HG02798 (cell line): ENCODE measurements at regions not wholly inside any gene's neighbourhood (a gene's known extent, or its start where the extent isn't known, plus 50 kb on each side); places are given as distances from the start of the nearest gene placed in this dataset.

Source experiments
- ATAC-seq: cut with Tn5 transposase; IDR thresholded peaks from one replicate; pipeline ENCODE4 v1.9.1; 2021; ENCODE audit warnings: mild to moderate bottlenecking; ENCODE audit not compliant: unreplicated experiment, poor library complexity

- no peak for ATAC-seq
Measured at GRCh38 chr2:79368116-79368630, 144.7 kb upstream of the CTNNA2 start.

DNA sequence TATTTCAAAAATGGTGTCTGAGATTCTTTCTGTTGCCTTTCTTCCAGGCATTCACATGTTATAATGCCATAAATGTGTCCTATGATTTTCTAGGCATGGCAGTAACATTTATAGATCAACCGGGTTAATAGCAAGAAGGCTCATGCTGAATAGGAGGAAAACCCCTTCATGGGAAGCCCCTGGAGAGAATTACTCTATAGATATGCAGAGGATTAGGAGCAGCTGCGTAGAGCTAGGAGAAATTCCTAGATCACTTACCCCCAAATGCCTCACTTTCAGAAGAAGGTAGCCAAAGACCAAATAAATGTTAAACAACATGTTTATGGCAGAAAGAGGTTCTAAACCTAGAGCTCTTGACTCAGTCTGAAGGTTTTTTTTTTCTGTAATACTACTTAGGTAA, 153.4 kb upstream of the CTNNA2 start:
- ATAC-seq: no peak

GRCh38 chr2:79355569-79355968, 157.3 kb upstream of the CTNNA2 start:
- no peak for ATAC-seq

DNA sequence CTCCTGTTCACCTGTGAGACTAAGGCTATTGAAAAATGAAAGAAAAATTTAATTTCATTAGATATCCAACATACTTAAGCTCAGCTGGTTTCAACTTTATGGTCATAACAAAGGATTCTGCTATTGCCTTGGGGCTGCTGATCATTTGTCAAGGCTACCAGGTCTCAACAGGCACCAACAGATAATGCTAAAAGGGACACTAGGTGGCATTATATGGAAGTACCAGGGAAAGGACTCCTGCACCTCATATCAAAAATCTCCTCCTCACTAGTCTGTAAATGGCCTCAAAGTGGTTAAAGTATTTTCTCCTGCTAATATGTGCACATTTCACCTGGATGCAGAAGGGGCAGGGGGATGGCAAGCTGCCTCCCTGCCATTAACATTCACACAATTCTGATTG, 167.9 kb upstream of the REG3A start:
- no peak for ATAC-seq

DNA sequence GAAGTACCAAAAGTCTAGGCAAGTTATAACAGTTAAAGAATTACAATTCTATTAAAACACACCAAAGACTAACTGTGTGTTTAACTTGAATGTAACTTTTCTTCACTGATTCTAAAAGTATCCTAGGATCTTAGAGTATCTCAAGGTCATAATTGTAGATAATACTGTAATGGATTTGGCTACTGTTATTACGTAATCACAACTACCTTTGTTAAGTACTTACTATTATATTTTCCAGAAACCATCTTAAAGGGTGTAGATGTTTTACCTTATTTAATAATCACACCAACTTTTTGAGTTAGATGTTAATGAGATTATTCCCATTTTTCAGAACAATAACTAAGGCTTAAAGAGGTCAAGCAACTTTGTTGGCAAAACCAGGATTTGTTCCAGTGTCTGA, 161.3 kb upstream of the REG3A start:
- no peak for ATAC-seq

- no peak for ATAC-seq
Measured at GRCh38 chr2:79294994-79295393, 135.4 kb upstream of the REG3A start.

DNA sequence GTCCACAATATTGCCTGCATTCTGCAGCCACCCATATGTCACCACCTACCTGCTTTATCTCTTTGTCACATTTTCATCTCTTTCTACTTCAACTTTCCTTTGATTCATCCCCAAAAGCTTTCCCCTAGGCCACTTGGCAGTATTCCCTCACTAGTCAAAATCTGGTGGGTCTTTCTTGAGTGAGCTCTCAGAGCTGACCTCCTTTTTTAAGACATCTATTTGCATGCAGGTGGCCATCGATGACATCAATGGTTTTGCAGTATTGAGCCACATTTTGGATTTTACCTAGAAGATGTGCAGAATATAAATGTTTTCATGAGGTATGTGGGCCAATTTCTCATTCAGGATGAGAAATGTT, 133.4 kb upstream of the REG3A start:
- ATAC-seq: no peak

- ATAC-seq: no peak
Measured at GRCh38 chr2:79292239-79292957, 132.8 kb upstream of the REG3A start.

- ATAC-seq: no peak
Measured at GRCh38 chr2:79275863-79276262, 116.3 kb upstream of the REG3A start.

- no peak for ATAC-seq
Measured at GRCh38 chr2:79275197-79275596, 115.6 kb upstream of the REG3A start.

DNA sequence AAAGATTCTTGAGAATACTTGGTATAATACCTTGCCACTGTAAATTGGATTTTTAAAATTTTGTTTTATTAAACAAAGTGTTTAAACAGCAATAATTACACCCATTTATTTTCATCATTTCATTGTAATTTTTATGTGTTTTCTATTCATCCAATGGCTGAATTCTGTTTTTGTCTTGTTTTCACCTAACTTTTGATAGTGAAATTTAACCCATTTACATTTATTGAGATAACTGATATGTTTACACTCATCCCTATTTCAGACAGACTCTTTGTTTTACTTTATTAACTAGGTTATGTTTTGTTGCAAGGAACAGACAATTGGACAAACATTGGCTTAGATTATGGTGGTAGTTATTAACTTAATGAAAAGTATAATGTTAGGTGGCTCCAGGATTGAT, 113.1 kb upstream of the REG3A start:
- no peak for ATAC-seq

- no peak for ATAC-seq
Measured at GRCh38 chr2:79271456-79271855, 111.9 kb upstream of the REG3A start.

DNA sequence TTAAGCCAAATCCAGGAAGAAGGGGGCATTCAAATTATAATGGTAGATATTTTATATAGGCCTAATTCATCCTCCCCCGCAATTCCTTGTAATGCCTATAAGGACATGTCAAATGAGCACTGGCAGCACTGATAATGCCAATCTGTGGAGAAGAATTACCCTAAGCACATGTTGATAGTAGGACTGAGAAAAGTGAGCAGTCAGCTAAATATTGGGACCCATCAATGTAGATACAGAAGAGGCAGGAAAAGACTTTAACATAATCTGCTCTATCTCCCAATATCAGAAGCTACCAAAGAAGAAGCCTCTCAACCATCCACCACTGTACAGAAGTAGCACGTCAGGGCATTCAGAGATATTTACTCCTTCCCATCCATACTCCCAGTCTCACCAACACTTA, 101.3 kb upstream of the REG3A start:
- no peak for ATAC-seq

- no peak for ATAC-seq
Measured at GRCh38 chr2:79259959-79260358, 100.4 kb upstream of the REG3A start.

GRCh38 chr2:79259296-79259695, 99.7 kb upstream of the REG3A start:
- no peak for ATAC-seq

DNA sequence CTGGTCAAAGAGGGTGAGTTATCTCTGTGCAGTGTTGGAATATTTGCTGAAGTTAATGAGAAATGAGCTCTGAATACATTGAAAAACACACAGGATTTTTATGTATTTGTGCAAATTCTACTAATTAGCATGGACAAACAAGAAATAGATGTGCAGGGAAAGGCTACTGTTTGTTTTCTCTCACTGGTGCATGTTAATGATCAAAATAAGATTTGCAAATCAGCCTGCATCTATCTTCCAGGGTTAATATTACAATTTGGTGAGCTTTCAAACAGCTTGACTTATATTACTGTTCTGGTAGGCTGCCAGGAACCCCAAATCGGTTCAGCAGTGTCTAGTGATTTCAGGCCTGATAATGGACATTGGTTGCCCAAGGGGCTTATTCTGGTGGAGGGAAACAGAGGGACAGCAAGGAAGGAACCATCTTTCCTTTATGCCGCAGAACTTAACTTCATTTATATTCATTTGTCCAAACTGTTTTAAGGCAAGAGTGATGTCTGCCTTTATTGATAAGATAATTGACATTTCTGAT, 93.8 kb upstream of the REG3A start:
- ATAC-seq: no peak

GRCh38 chr2:79250656-79251055, 91.1 kb upstream of the REG3A start:
- ATAC-seq: no peak

GRCh38 chr2:79248776-79249175, 89.2 kb upstream of the REG3A start:
- no peak for ATAC-seq

- ATAC-seq: no peak
Measured at GRCh38 chr2:79235135-79235534, 75.6 kb upstream of the REG3A start.

DNA sequence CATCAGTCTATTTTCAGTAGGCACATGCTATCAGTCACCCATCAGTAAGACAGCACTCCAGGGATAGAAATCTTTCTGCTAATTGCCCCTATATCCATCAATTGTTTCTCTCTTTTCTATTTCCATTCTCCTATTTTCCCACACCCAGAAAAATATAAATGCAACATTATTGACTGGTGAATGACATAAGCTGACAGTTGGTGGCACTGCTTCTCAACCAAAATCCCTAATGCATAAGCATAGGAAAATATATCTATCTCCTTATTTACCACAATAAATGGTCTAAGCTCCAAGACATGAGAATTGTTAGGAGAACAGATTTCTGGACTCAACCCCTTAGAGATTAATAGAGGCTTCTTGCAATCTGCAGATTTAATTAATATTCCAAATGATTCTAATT, 64.0 kb upstream of the REG3A start:
- no peak for ATAC-seq

GRCh38 chr2:79219383-79219988, 59.9 kb upstream of the REG3A start:
- peak; percentile 86 for ATAC-seq
